HEK293 (cell line): ENCODE measurements at regions not wholly inside any gene's neighbourhood (a gene's known extent, or its start where the extent isn't known, plus 50 kb on each side); places are given as distances from the start of the nearest gene placed in this dataset.

ENCODE experiments used
- CTCF ChIA-PET: fragments of 350-600 bp; formaldehyde crosslinking; extraction: SDS; loops from one replicate; lab custom pipeline; 2021; ENCODE audit warnings: antibody characterized with exemption; lab: Yijun Ruan, JAX
- POLR2A ChIA-PET: fragments of 300-600 bp; formaldehyde crosslinking; extraction: SDS; loops from one replicate; lab custom pipeline; 2020; ENCODE audit warnings: antibody characterized with exemption, inconsistent platforms; lab: Yijun Ruan, JAX
- H3K27ac ChIP-seq: fragments of 200-500 bp; sonication (Bioruptor generic); 2 replicates; pipeline ENCODE4 v1.5.1; 2014; ENCODE audit warnings: low read depth, low read length, control low read depth, inconsistent platforms; ENCODE audit errors: extremely low read depth
- H3K36me3 ChIP-seq, 2 experiments: fragments of 200-500 bp in 1 of 2; sonication (Bioruptor generic) in 1 of 2; 1 replicate in 1 of 2; 2 replicates in 1 of 2; pipeline ENCODE4 v1.5.1; 2014 to 2017; ENCODE audit warnings: inconsistent platforms in 2 of 2, low read length in 2 of 2; ENCODE audit not compliant: control insufficient read depth in 2 of 2, insufficient read depth in 1 of 2
- H3K4me1 ChIP-seq: fragments of 200-500 bp; sonication (Bioruptor generic); 2 replicates; pipeline ENCODE4 v1.5.1; 2014; ENCODE audit warnings: mild to moderate bottlenecking, low read length, inconsistent platforms; ENCODE audit not compliant: control insufficient read depth, insufficient read depth
- H3K4me3 ChIP-seq: 2 replicates; pipeline ENCODE4 v1.5.1; 2011; ENCODE audit warnings: low read depth, mild to moderate bottlenecking, control low read depth, low read length, moderate library complexity
- H3K9me3 ChIP-seq: fragments of 200-500 bp; sonication (Bioruptor generic); 2 replicates; pipeline ENCODE4 v1.5.1; 2014; ENCODE audit warnings: low read depth, low read length, inconsistent platforms; ENCODE audit not compliant: control insufficient read depth, insufficient read depth
- BCL11A ChIP-seq: fragments of 450-650 bp; formaldehyde crosslinking; IDR thresholded peaks from 2 replicates; pipeline ENCODE4 v1.5.1; 2016; ENCODE audit warnings: low read depth, missing biosample characterization, missing genetic modification characterization
- GFI1B ChIP-seq: fragments of 450-650 bp; formaldehyde crosslinking; IDR thresholded peaks from 2 replicates; pipeline ENCODE4 v1.5.1; 2016; ENCODE audit warnings: missing biosample characterization, missing genetic modification characterization
- HOXA7 ChIP-seq: sonication (generic); formaldehyde crosslinking; IDR thresholded peaks from 2 replicates; pipeline ENCODE4 v1.8.1; 2022; ENCODE audit warnings: missing genetic modification reagents, borderline replicate concordance
- ZBTB17 ChIP-seq: fragments of 450-650 bp; formaldehyde crosslinking; IDR thresholded peaks from 2 replicates; pipeline ENCODE4 v1.5.1; 2016; ENCODE audit warnings: missing biosample characterization, missing genetic modification characterization
- ZBTB48 ChIP-seq: fragments of 450-650 bp; formaldehyde crosslinking; IDR thresholded peaks from 2 replicates; pipeline ENCODE4 v1.5.1; 2016; ENCODE audit warnings: missing biosample characterization, missing genetic modification characterization
- ZNF211 ChIP-seq: fragments of 450-650 bp; formaldehyde crosslinking; IDR thresholded peaks from 2 replicates; pipeline ENCODE4 v1.5.1; 2016; ENCODE audit warnings: low read depth, missing biosample characterization, missing genetic modification characterization
- ZNF544 ChIP-seq: fragments of 450-650 bp; formaldehyde crosslinking; IDR thresholded peaks from 2 replicates; pipeline ENCODE4 v1.5.0; 2017; ENCODE audit warnings: missing biosample characterization, missing genetic modification characterization
- ZNF610 ChIP-seq: fragments of 450-650 bp; formaldehyde crosslinking; IDR thresholded peaks from 2 replicates; pipeline ENCODE4 v1.5.1; 2016; ENCODE audit warnings: missing biosample characterization, missing genetic modification characterization, borderline replicate concordance
- ZNF623 ChIP-seq: fragments of 450-650 bp; formaldehyde crosslinking; IDR thresholded peaks from 2 replicates; pipeline ENCODE4 v1.5.1; 2016; ENCODE audit warnings: missing biosample characterization, missing genetic modification characterization
- ZSCAN23 ChIP-seq: fragments of 450-650 bp; formaldehyde crosslinking; IDR thresholded peaks from 2 replicates; pipeline ENCODE4 v1.5.1; 2016; ENCODE audit warnings: missing biosample characterization, missing genetic modification characterization
- TF ChIP-seq, protein P1 (sequence below): fragments of 450-650 bp; formaldehyde crosslinking; optimal IDR thresholded peaks from 2 replicates; pipeline ENCODE3; 2016; ENCODE audit warnings: missing biosample characterization, mild to moderate bottlenecking, missing genetic modification characterization
- TF ChIP-seq, protein P2 (sequence below): fragments of 450-650 bp; formaldehyde crosslinking; IDR thresholded peaks from 2 replicates; pipeline ENCODE4 v1.5.1; 2017; ENCODE audit warnings: missing biosample characterization, missing genetic modification characterization
- TF ChIP-seq, protein P3 (sequence below): fragments of 450-650 bp; formaldehyde crosslinking; IDR thresholded peaks from 2 replicates; pipeline ENCODE4 v1.5.1; 2016; ENCODE audit warnings: missing biosample characterization, missing genetic modification characterization
- TF ChIP-seq, protein P4 (sequence below): fragments of 450-650 bp; formaldehyde crosslinking; IDR thresholded peaks from 2 replicates; pipeline ENCODE4 v1.5.1; 2016; ENCODE audit warnings: missing biosample characterization, missing genetic modification characterization
- TF ChIP-seq, protein P5 (sequence below): fragments of 450-650 bp; formaldehyde crosslinking; IDR thresholded peaks from 2 replicates; pipeline ENCODE4 v1.5.1; 2016; ENCODE audit warnings: missing biosample characterization, missing genetic modification characterization

DNA sequence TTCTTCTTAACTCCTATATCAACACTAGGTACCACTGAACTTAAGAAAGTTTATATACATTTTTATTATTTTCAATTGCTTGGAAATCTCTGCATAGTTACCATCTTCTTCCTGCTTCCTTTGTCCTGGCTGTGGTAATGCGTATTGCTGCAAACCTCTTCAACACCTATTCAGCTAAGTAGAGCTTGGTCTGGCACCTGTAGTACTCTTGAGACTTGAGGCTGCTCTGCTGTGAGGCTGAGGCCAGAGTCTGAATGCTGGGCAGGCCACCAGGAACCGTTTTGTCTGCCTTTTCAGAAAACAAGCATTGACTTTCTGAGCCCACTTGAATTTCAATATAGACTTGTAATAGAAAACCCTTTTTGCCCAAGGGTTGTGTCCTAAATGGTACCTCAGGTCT, 52.0 kb upstream of the RGS2 start (continued):
- TF ChIP-seq, protein P1, sequence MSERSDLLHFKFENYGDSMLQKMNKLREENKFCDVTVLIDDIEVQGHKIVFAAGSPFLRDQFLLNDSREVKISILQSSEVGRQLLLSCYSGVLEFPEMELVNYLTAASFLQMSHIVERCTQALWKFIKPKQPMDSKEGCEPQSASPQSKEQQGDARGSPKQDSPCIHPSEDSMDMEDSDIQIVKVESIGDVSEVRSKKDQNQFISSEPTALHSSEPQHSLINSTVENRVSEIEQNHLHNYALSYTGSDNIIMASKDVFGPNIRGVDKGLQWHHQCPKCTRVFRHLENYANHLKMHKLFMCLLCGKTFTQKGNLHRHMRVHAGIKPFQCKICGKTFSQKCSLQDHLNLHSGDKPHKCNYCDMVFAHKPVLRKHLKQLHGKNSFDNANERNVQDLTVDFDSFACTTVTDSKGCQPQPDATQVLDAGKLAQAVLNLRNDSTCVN (tag by site-specific recombination) = no peak
- TF ChIP-seq BCL11A (tag by site-specific recombination) (no peak), GFI1B (tag by site-specific recombination) (no peak), ZSCAN23 (no peak)

DNA sequence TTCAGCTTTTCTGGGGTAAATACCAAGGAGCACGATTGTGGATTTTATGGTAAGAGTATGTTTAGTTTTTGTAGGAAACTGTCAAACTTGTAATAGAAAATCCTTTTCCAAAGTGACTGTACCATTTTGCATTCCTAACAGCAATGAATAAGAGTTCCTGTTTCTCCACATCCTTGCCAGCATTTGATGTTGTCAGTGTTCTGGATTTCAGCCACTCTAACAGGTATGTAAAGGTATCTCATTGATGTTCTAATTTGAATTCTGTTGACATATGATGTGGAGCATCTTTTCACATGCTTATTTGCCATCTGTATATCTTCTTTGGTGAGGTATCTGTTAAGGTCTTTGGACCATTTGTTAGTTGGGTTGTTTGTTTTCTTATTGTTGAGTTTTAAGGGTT, 50.3 kb upstream of the RGS2 start:
- Histone ChIP-seq H3K9me3 (no peaks in the 10 kb centered on the region), H3K4me1 (no peaks in the 10 kb centered on the region), H3K4me3 (no peak overlapping the region), H3K36me3 (no peaks in the 10 kb centered on the region), H3K27ac (no peak overlapping the region)
- CTCF ChIA-PET = no interaction called here
- POLR2A ChIA-PET = no interaction called here
- TF ChIP-seq ZNF623 = no peak
- TF ChIP-seq ZNF544 (tag by site-specific recombination) = no peak
- TF ChIP-seq, protein P2, sequence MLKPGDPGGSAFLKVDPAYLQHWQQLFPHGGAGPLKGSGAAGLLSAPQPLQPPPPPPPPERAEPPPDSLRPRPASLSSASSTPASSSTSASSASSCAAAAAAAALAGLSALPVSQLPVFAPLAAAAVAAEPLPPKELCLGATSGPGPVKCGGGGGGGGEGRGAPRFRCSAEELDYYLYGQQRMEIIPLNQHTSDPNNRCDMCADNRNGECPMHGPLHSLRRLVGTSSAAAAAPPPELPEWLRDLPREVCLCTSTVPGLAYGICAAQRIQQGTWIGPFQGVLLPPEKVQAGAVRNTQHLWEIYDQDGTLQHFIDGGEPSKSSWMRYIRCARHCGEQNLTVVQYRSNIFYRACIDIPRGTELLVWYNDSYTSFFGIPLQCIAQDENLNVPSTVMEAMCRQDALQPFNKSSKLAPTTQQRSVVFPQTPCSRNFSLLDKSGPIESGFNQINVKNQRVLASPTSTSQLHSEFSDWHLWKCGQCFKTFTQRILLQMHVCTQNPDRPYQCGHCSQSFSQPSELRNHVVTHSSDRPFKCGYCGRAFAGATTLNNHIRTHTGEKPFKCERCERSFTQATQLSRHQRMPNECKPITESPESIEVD (tag by site-specific recombination) = no peak
- TF ChIP-seq ZBTB48 (tag by site-specific recombination) = no peak
- TF ChIP-seq ZNF610 (tag by site-specific recombination) = no peak
- no peak for TF ChIP-seq HOXA7 (CRISPR knock-in tag)
- TF ChIP-seq, protein P3, sequence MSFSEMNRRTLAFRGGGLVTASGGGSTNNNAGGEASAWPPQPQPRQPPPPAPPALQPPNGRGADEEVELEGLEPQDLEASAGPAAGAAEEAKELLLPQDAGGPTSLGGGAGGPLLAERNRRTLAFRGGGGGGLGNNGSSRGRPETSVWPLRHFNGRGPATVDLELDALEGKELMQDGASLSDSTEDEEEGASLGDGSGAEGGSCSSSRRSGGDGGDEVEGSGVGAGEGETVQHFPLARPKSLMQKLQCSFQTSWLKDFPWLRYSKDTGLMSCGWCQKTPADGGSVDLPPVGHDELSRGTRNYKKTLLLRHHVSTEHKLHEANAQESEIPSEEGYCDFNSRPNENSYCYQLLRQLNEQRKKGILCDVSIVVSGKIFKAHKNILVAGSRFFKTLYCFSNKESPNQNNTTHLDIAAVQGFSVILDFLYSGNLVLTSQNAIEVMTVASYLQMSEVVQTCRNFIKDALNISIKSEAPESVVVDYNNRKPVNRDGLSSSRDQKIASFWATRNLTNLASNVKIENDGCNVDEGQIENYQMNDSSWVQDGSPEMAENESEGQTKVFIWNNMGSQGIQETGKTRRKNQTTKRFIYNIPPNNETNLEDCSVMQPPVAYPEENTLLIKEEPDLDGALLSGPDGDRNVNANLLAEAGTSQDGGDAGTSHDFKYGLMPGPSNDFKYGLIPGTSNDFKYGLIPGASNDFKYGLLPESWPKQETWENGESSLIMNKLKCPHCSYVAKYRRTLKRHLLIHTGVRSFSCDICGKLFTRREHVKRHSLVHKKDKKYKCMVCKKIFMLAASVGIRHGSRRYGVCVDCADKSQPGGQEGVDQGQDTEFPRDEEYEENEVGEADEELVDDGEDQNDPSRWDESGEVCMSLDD (tag by site-specific recombination) = no peak
- TF ChIP-seq, protein P4, sequence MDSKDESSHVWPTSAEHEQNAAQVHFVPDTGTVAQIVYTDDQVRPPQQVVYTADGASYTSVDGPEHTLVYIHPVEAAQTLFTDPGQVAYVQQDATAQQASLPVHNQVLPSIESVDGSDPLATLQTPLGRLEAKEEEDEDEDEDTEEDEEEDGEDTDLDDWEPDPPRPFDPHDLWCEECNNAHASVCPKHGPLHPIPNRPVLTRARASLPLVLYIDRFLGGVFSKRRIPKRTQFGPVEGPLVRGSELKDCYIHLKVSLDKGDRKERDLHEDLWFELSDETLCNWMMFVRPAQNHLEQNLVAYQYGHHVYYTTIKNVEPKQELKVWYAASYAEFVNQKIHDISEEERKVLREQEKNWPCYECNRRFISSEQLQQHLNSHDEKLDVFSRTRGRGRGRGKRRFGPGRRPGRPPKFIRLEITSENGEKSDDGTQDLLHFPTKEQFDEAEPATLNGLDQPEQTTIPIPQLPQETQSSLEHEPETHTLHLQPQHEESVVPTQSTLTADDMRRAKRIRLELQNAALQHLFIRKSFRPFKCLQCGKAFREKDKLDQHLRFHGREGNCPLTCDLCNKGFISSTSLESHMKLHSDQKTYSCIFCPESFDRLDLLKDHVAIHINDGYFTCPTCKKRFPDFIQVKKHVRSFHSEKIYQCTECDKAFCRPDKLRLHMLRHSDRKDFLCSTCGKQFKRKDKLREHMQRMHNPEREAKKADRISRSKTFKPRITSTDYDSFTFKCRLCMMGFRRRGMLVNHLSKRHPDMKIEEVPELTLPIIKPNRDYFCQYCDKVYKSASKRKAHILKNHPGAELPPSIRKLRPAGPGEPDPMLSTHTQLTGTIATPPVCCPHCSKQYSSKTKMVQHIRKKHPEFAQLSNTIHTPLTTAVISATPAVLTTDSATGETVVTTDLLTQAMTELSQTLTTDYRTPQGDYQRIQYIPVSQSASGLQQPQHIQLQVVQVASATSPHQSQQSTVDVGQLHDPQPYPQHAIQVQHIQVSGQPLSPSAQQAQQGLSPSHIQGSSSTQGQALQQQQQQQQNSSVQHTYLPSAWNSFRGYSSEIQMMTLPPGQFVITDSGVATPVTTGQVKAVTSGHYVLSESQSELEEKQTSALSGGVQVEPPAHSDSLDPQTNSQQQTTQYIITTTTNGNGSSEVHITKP (tag by site-specific recombination) = no peak
- no peak for TF ChIP-seq ZNF211
- TF ChIP-seq, protein P5, sequence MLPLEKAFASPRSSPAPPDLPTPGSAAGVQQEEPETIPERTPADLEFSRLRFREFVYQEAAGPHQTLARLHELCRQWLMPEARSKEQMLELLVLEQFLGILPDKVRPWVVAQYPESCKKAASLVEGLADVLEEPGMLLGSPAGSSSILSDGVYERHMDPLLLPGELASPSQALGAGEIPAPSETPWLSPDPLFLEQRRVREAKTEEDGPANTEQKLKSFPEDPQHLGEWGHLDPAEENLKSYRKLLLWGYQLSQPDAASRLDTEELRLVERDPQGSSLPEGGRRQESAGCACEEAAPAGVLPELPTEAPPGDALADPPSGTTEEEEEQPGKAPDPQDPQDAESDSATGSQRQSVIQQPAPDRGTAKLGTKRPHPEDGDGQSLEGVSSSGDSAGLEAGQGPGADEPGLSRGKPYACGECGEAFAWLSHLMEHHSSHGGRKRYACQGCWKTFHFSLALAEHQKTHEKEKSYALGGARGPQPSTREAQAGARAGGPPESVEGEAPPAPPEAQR (tag by site-specific recombination) = no peak
- no peak for TF ChIP-seq ZBTB17 (tag by site-specific recombination)
